NCI-H524 (cell line): ENCODE measurements at regions not wholly inside any gene's neighbourhood (a gene's known extent, or its start where the extent isn't known, plus 50 kb on each side); places are given as distances from the start of the nearest gene placed in this dataset.

ENCODE experiments used
- DNase-seq, 2 experiments: peaks; one replicate each; lab custom pipeline; 2025; lab: John Stamatoyannopoulos, UW

DNA sequence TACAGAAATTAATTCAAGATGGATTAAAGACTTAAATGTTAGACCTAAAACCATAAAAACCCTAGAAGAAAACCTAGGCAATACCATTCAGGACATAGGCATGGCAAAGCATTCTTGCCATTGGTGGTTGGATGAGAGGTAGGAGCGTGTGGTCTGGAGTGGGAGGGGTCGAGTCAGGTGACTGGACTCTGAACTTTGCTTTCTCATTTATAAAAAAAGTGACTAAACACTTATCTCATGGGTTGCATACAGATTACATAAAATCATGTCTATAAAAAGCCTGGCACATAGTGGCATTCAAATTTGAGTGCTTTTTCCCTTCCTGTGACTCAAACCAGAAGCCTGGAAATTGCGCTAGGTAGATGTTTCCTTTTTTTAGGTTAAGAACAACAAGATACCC is 159.7 kb upstream of the SHISA6 start:
- no peak for DNase-seq

DNA sequence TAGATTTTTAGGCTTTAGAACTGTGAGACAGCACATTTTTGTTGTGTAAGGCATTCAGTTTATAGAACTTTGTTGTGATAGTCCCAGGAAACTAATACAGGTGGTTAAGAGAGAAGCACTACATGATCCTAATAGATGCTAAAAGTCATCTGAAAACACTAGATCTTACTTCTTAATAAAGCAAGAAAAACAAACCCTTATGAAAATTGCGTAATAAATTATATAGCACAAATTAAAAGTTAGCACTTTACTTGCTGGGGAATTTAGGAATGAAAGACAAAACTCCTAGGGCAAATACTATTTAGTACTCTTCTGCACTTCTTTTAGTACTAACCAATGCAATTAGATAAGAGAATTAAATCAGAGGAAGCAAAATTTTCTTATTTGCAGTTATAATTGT is 163.3 kb upstream of the SHISA6 start:
- no peak for DNase-seq

DNA sequence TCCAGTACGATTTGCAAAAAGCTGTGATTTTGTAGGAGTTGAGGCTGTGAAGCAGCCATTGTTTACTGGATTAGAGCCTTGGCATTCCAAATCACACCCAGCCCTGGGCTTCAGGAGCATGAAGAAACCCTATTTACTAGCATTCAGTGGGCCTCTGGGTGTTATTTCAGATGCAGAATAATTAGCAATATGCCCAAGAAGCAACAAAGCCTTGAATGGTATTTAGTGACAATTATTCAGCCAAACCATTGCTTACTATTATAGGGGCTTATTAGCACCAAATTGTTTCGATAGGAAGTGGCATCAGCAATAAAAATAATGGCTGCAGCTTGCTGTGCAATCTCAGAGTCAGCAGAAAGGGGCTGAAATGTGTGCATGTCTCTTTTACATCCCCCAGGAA is 166.6 kb upstream of the SHISA6 start:
- no peak for DNase-seq

DNA sequence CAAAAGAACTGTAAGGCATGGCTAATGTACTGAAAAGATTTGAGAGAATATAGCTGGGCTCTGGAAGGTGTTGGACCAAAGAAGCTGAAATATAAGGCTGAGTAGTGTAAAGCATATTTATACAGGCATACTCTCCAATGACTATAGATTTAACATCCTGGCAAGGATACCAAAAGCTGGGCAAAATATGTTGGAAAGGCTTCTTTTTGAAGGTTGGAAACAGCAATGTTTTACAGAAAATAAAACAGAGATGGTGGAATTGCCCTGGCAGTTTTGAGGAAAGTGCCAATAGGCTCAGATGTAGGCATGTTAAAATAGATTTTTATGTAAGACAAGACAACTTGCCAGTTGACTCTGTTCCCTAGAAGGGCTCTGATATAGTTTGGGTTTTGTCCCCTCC is 184.1 kb upstream of the SHISA6 start:
- no peak for DNase-seq

DNA sequence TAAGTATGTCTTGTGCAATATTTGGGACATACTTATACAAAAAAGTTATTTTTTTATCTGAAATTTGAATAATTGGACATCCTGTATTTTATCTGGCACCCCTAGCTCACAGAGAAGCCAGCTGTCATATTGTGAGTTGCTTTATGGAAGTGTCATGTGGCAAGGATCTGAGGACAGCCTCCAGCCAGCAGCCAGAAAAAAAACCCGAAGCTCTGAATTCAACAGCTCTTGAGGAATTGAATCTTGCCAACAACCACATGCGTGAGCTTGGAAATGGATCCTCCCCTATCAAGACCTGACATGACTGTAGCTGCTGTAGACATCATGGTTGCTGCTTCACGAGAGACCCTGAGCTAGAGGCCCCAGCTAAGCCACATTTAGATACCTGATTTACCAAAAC is 187.2 kb upstream of the SHISA6 start:
- DNase-seq, result no peak

DNA sequence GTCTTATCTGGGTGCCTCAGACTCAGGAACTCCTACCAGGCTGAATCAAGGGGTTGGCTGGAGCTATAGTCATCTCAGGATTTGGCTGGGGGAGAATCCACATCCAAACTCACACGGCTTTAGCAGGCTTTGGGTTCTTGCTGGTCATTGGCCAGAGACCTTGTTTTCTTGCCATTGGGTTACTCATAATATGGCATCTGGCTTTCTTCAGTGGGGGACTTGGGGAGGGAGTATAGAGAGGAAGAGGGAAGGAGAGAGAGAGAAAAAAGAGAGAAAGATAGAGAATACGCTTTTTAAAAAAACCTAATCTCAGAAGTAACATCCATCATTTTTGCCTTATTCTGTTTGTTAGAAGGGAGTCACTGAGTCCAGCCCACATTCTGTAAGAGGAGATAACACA is 191.5 kb upstream of the SHISA6 start:
- no peak for DNase-seq

DNA sequence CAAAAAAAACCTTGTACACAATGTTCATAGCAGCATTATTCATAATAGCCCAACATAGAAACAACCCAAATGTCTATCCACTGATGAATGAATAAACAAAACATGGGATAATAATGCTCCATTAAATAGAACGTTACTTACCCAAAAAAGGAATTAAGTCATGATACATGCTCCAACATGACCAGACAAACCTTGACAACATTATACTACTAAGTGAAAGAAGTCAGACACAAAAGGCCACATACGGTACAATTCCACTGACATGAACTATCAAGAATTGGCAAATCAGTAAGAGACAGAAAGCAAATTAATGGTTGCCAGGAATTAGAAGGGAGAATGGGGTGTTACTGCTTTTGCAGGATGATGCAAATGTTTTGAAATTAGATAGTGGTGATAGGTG is 193.8 kb upstream of the SHISA6 start:
- no peak for DNase-seq

DNA sequence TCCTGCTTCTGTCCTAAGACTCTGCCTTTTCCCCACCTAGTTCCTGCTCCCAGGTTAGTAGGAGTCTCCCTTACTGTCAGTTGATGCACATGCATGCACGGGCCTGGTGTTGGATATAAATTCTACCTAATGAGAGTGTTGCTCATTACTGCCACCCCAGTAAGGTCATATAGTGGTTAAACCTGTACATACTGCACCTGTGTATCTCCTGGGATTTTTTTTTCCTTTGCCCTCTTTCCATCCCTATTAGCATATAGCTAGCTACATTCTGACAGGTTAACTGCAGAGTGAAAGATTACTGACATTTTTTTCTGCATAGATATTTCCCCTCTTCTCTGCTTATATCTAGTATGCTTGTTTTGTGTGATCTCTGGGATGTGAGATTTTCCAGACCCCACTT is 201.5 kb upstream of the PIRT start:
- no peak for DNase-seq

DNA sequence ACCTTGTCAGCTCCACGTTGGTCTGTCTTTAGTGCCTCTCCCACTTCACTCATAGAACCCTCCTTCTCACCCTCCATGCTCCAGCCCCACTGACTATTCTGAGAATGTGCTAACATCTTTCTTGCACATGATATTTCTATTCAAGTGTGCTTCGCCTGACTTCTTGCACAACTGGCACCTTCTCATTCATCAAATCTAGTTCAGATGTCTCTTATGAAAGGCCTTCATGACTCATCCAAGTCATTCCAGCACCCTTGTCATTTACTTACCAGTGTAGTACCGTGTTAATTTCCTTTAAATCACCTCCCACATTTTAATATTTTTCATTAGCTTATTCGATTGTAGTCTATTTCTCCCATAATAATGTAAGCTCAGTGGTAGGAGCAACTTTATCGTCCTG is 197.8 kb upstream of the PIRT start:
- no peak for DNase-seq

DNA sequence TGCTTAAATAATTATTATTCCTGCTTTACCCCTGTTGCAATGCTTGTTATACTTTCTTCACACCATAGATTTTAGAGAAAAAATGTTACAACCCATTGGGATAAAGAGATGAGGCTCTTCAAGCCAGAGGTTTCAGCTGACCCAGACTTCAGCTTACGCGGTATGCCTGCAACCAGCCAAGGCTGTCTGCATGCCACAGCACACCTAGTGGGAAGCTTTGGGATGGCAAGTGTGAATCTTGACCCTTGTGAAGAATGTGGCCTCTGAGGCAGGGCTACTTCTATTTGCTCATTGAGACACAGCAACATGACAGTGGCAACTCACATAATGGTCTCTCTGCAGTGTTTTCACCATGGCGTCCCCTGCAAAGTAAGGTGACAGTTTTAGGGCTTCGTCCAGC is 193.9 kb upstream of the PIRT start:
- DNase-seq, result no peak

DNA sequence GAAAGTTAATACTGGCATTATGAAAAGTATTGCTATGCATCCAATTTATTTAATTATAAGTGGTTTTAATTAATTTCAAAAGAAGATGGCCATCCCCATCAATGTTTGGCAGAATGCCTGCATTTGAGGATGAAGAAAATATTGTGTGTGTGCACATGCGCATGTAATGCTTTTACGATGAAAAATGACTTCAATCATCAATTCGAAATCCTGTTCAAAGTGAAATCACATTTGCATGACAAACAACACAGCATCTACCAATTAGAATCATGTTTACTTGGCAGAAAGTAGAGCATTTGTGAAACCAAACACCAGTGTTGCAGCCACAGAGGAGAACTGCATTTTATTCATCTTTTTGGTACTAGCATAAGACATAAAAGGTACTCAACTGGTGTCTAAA is 191.9 kb upstream of the PIRT start:
- no peak for DNase-seq

DNA sequence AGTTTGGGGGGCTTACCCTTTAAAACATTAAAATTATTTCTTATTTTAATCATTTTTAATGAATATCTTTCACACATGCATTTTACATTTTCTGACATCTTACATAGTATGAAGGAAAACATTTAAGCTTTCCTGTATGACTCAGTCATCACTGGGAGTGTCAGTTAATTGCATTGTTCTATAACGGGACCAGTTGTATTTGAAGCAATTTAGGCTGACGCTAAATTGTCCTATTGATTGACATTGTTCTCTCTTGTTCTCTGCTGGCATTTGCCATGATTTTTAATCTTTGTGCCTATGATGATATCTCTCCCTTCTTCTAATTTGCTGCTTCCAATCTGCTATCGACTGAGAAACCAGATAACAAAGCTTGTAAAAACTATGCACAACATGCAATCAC is 190.5 kb upstream of the PIRT start:
- DNase-seq, result no peak

DNA sequence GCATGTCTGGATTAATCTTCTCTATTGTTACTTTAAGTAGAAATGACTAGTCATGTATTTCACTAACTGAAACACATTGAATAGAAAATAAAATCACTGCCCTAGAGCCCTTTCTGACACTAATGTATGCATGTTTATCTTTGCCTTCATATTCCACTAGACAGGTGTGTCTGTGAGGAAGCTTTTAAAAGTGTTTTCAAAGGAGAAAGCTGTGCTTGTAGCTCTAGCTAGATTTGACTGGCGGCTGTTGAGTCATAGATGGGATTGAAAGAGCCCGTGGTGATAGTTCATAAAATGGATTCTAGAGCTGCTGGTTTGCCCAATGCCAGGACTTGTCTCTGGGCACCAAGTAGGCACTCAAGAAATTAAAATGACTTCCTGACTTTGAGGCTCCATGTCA is 189.0 kb upstream of the PIRT start:
- no peak for DNase-seq

DNA sequence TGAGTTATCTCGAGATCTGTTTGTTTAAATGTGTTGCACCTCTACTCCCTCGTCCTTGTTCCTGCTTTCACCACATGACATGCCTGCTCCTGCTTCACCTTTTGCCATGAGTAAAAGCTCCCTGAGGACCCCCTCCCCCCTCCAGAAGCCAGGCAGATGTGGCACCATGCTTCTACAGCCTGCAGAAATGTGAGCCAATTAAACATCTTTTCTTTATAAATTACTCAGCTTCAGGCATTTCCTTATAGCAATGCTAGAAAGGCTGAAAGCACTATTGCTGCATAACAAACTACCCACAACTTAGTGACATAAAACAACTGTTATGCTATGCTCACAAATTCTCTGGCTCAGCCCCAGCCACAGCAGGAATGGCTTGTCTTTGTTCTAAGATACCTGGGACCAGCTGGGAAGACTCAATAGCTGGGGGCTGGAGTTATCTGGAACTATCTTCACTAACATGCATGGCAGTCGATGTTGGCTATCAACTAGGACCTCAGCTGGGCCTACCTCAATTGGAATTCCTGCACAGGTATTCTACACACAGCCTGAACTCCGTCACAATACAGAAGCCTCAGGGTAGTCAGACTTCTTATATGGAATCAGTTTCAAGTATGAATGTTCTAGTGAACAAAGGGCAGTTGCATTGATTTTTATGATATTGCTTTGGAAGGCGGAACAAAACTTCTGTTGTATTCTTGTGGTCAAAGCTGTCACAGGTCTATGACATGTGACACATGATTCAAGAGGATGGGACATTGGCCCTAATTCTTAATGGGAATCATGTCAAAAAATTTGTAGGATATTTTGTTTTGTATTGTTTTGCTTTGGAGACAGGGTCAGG is 186.0 kb upstream of the PIRT start:
- no peak for DNase-seq

DNA sequence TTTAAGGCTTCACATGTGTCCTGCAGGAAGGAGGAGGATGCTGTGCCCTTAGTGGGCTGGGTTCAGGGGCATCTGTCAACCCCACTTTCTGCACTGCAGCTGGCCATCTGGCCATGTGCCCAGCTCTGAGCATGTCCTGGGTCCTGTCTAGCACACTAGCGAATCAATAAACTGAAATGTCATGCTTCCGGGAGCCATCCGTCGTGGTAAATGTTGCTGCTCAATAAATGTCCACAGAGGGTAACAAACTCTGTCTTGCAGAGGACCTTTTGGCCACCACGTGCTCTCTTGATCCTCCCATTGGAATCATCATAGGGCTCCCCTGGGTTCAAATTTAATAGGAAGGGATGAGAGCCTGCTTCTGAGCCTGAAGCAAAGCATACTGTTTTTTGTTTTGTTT is 168.6 kb upstream of the PIRT start:
- no peak for DNase-seq

DNA sequence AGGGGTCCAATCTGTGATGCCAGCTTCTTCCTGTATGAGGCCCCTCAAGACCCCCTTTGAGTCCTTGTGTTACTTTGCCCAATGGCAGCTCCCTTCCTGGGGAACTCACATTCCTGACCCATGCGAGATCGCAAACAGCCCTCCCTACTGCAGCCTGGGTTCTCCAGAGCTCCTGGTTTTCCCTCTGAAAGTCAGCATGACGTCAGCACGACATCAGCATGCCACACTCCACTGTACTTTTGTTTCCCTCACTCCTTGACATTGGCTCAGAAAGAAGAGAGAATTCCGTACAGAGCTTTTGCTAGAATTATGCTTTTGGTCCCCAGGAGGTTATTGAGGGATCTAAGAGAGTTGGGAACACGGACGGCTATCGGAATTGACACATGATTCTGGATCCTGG is 168.1 kb upstream of the PIRT start:
- no peak for DNase-seq

DNA sequence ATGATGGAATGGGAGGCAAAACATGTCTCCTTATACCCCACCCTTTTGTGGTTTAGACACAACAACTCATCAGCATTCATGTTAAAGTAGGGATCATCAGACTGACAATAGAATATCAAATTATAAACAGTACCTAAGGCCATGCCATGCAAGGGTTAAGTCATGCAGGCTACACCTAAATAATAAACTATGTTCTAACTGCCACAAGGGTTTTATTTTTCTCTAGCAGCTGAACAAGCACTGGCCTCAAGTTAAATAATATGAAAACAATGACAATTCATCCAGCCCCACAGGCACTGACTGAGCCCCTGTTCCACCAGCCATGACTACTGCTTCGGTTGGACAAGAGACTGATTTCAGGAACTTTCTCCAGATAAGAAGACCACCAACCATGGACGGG is 164.5 kb upstream of the PIRT start:
- no peak for DNase-seq

DNA sequence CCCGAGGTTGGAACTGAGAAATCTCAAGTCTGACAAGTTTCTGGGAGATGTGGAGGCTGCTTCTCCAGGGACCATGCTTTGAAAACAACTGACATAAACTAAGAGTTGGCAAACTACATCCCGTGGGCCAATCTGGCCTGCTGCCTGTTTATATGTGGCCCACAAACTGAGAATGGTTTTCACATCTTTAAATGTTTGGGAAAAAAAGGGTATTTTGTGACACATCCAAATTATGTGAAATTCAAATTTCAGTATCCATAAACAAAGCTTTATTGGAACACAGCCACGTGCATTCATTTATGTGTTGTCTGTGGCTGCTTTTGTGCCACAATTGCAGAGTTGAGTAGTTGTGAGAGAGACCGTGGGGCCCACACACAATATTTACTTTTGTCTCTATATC is 163.8 kb upstream of the PIRT start:
- no peak for DNase-seq

DNA sequence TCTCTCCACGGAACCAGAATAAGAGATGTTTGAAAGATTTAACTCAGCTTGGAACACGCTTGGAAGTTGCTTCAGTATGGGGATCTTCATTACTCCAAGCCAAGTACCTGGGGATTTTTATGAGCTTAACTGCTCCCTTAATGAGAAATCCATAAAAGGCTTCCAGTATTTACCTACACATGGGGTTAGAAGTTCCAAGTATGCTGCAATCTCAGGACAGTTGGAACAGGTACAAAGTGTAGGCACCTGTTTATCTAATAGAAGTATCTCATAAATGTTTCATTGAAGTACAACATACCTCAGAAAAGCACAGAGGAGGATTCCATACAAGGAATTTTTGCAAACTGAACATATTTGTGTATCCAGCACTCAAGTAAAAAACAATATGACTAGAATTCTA is 161.6 kb upstream of the PIRT start:
- no peak for DNase-seq

DNA sequence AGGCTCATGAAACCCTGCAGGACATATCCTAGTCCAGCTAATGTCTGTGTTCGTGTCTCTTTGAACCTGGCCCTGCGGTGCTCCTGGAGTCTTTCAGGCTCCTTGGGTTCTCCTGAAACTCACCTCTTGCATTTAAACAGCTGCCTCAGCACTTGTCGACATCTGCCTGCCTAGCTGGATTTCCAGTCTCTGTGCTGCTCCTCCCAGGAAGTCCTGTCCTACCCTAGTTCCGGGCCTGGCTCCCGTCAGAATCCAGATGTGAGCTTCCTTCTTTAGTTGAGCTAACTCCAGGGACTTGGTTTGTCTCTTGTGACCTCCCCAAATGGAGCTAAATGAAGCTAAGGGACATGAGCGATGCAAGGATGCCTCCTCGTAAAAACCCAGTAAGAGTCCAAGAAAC is 155.2 kb upstream of the PIRT start:
- DNase-seq, result no peak

DNA sequence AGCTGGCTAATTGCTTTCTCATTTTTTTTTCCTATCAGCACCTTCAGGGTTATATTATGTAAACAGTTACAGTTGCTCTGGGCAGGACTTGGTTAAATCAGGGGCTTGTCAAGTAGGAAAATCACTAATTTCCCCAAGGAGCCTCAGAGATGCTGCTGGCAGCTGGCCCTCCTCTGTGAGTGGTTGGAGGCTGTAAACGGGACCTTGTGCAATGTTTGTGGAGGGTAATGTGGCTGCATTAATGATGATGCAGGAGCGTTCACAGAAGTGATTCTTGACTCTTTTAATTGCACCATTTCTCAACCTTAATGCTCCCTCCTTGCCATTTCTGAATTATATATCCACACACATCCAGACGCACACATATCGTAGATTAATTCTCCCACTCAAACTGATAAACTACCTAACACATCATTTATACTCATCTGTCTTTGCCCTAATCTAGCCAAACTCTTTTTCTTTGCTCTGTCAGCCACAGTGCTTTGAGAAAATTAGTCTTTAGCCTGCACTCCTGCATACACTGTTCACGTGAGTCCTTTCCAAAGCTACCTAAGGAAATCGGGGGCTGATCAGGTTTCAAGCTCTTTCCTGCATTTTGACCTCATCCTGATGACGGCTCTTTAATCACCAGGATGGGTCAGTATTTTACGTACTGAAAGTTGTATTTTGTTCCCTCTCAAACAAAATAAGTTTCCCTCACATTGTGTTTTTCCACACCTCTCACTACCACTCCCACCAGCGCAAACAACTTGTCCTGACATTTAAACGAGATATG is 154.4 kb upstream of the PIRT start:
- no peak for DNase-seq

DNA sequence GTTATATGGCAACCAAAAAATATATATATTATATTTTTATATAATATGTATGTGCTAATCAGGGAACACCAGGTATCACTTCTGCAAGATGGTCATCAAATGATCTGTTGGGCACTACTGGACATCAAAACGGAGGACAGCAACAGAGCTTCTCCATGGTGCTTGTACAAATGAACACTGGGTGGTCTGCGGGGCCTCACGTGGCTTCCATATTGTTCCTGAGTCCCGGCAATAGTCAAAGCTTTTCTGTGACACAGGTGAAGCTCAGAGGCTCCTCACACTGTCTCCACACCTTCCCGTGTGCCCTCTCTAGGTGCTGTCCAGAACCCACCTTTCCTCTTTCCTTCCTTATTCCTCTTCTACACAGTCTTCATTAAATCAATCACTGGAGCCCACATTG is 149.9 kb upstream of the PIRT start:
- no peak for DNase-seq

DNA sequence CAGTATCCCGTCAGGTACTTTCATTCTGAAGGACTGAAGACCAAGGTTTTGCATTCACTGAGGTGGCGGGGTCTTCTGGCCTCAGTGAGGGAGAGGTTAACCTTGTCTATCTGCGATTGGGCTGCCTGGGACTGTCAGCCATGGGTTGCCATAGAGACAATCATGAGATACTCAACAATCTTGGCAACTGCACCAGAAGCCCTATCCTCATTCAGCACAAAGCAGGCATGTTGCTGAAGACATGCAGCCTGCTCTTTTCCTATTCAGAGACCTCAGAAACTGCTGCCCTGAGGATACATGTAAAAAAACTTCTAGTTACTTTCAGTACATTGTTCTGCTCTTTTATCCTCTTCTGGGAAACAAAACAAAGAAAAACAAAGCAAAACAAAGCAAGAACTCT is 146.3 kb upstream of the PIRT start:
- no peak for DNase-seq

DNA sequence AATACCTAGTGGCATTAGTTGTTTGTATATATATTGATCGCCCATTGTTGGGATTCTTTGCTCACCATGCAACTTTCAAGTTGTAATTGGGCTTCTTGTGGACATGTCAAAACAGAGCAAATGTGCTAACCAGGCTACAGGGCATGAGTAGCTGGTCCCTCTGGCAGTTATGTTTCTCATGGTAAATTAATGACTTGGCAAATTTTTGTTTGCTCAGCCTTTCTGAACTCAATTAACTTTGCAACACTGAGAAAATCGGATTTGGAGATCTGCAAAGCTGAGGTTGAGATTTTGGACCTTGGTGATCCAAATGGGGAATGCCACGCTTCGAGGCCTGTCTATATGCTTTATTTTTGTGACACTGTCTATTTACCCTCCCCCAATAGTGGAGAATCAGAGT is 138.5 kb upstream of the PIRT start:
- no peak for DNase-seq
